Peyer's patch (tissue), 4 donors: ENCODE measurements at regions not wholly inside any gene's neighbourhood (a gene's known extent, or its start where the extent isn't known, plus 50 kb on each side); places are given as distances from the start of the nearest gene placed in this dataset.

Experiments
- DNase-seq, 3 donors: peaks; one replicate each; pipeline ENCODE4 v3.0.0-alpha.2; 2017 to 2019
- H3K27ac ChIP-seq, 4 donors: fragments of 200-600 bp; sonication (generic); one replicate each; pipeline ENCODE4 v1.5.1; 2016 to 2019
- H3K27me3 ChIP-seq, 2 donors: fragments of 200-600 bp; sonication (generic); one replicate each; pipeline ENCODE4 v1.5.1; 2019
- H3K36me3 ChIP-seq, 3 donors: fragments of 200-600 bp; sonication (generic); one replicate each; pipeline ENCODE4 v1.5.1; 2016 to 2019
- H3K4me1 ChIP-seq, 4 donors: fragments of 200-600 bp; sonication (generic); one replicate each; pipeline ENCODE4 v1.5.1; 2016 to 2019
- H3K4me3 ChIP-seq, 4 donors: fragments of 200-600 bp; sonication (generic); 1 replicate in 3 of 4; 2 replicates in 1 of 4; pipeline ENCODE4 v1.5.1; 2016 to 2019; ENCODE audit warnings: mild to moderate bottlenecking in 1 of 4
- H3K9me3 ChIP-seq, 4 donors: fragments of 200-600 bp; sonication (generic); one replicate each; pipeline ENCODE4 v1.5.1; 2016 to 2019; ENCODE audit warnings: mild to moderate bottlenecking in 1 of 4
- CTCF ChIP-seq, 6 experiments: fragments of 450-650 bp in 4 of 6; fragments of 200-600 bp in 2 of 6; sonication (generic) in 1 of 6; IDR thresholded peaks; one replicate each; pipeline ENCODE4 v1.5.1; 2017 to 2019; ENCODE audit warnings: antibody characterized with exemption in 6 of 6, mild to moderate bottlenecking in 3 of 6, moderate library complexity in 1 of 6
- POLR2A ChIP-seq, 2 donors: fragments of 450-650 bp; IDR thresholded peaks; one replicate each; pipeline ENCODE4 v1.5.1; 2017; ENCODE audit warnings: antibody characterized with exemption in 2 of 2, mild to moderate bottlenecking in 2 of 2, moderate library complexity in 2 of 2

- no peaks in the 10 kb centered on the region for H3K27me3 ChIP-seq
- TF ChIP-seq POLR2A (IDR thresholded peaks at IDR 0.05) (no peak), CTCF (IDR thresholded peaks at IDR 0.05) (no peak)
- H3K9me3 ChIP-seq: no peaks in the 10 kb centered on the region
- DNase-seq: no peak
- H3K27ac ChIP-seq: no peak overlapping the region
- no peaks in the 10 kb centered on the region for H3K4me1 ChIP-seq
- no peak overlapping the region for H3K4me3 ChIP-seq
- H3K36me3 ChIP-seq: no peaks in the 10 kb centered on the region
Measured at GRCh38 chr5:164332349-164333196, 827.2 kb downstream of the MAT2B start.

- H3K27me3 ChIP-seq: no peaks in the 10 kb centered on the region
- H3K4me1 ChIP-seq: no peaks in the 10 kb centered on the region
- no peak for DNase-seq
- no peaks in the 10 kb centered on the region for H3K9me3 ChIP-seq
- no peaks in the 10 kb centered on the region for H3K36me3 ChIP-seq
- no peak overlapping the region for H3K27ac ChIP-seq
- TF ChIP-seq CTCF (IDR thresholded peaks at IDR 0.05) (no peak), POLR2A (IDR thresholded peaks at IDR 0.05) (no peak)
- H3K4me3 ChIP-seq: no peak overlapping the region
Measured at GRCh38 chr5:164335837-164336236, 830.4 kb downstream of the MAT2B start.

- Histone ChIP-seq H3K4me3 (no peak overlapping the region), H3K27me3 (no peaks in the 10 kb centered on the region), H3K36me3 (no peaks in the 10 kb centered on the region), H3K4me1 (no peaks in the 10 kb centered on the region), H3K9me3 (no peaks in the 10 kb centered on the region), H3K27ac (no peak overlapping the region)
- TF ChIP-seq CTCF (IDR thresholded peaks at IDR 0.05): no peak
- no peak for TF ChIP-seq POLR2A (IDR thresholded peaks at IDR 0.05)
- DNase-seq: no peak
Measured at GRCh38 chr5:164336276-164336675, 830.9 kb downstream of the MAT2B start.

- no peak for DNase-seq
- Histone ChIP-seq H3K9me3 (no peaks in the 10 kb centered on the region), H3K36me3 (no peaks in the 10 kb centered on the region), H3K27ac (no peak overlapping the region), H3K4me3 (no peak overlapping the region), H3K4me1 (no peaks in the 10 kb centered on the region), H3K27me3 (no peaks in the 10 kb centered on the region)
- TF ChIP-seq POLR2A (IDR thresholded peaks at IDR 0.05) (no peak), CTCF (IDR thresholded peaks at IDR 0.05) (no peak)
Measured at GRCh38 chr5:164336906-164337305, 831.5 kb downstream of the MAT2B start.

GRCh38 chr5:164341056-164341619 lies 835.7 kb downstream of the MAT2B start:
- Histone ChIP-seq H3K27me3 (no peaks in the 10 kb centered on the region), H3K36me3 (no peaks in the 10 kb centered on the region), H3K9me3 (no peaks in the 10 kb centered on the region), H3K27ac (no peak overlapping the region), H3K4me3 (no peak overlapping the region), H3K4me1 (no peaks in the 10 kb centered on the region)
- no peak for DNase-seq
- no peak for TF ChIP-seq POLR2A (IDR thresholded peaks at IDR 0.05)
- no peak for TF ChIP-seq CTCF (IDR thresholded peaks at IDR 0.05)
